ENCODE measurements at regions not wholly inside any gene's neighbourhood (a gene's known extent, or its start where the extent isn't known, plus 50 kb on each side); places are given as distances from the start of the nearest gene placed in this dataset.

GRCh38 chr14:31926123-31926522, 151.0 kb upstream of the ARHGAP5 start:
- TF ChIP-seq, protein P1, sequence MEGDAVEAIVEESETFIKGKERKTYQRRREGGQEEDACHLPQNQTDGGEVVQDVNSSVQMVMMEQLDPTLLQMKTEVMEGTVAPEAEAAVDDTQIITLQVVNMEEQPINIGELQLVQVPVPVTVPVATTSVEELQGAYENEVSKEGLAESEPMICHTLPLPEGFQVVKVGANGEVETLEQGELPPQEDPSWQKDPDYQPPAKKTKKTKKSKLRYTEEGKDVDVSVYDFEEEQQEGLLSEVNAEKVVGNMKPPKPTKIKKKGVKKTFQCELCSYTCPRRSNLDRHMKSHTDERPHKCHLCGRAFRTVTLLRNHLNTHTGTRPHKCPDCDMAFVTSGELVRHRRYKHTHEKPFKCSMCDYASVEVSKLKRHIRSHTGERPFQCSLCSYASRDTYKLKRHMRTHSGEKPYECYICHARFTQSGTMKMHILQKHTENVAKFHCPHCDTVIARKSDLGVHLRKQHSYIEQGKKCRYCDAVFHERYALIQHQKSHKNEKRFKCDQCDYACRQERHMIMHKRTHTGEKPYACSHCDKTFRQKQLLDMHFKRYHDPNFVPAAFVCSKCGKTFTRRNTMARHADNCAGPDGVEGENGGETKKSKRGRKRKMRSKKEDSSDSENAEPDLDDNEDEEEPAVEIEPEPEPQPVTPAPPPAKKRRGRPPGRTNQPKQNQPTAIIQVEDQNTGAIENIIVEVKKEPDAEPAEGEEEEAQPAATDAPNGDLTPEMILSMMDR (IDR thresholded peaks at IDR 0.05; ENCODE audit: insufficient read depth, low read length, poor library complexity, severe bottlenecking), result peak; percentile 57
- peak; percentile 16 for DNase-seq (ENCODE audit: low read depth)
- Histone ChIP-seq H3K4me3 (ENCODE audit: low read depth, low read length) (no peak overlapping the region), H3K36me3 (ENCODE audit: control insufficient read depth, insufficient read depth, low read length) (no peaks in the 10 kb centered on the region), H3K27me3 (ENCODE audit: control insufficient read depth, insufficient read depth, low read length) (no peaks in the 10 kb centered on the region)

DNA sequence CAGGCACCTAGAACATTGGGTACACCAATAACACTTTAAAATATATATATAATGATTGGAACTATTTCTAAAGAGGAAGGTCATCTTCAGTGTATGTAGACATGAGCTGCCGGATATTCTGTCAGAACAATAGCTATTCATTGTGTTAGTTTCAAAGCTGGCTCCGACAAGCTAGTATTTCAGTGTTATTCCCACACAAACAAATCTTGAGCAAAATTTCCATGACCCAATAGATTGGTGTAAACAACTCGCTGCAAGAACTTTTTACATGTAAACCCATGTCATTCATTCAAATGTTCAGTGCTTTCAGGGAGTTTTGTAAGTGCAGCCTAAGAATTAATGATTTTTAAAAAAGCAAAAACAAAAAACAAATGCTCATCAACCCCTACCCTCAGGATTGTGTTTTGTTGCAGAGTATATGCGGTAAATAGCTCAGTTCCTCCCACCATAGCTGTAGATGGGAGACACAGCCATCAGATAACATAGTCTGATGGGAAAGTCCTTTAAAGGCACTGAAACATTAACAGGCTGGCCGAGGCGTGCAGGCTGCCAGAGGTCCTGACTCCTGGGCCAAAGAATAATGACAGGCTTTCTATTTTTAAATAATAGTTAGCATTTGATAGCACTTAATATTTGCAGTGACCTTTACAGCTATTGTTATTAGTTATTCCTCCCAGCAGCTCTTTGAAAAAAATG, 150.3 kb upstream of the ARHGAP5 start:
- TF ChIP-seq, protein P1 (IDR thresholded peaks at IDR 0.05; ENCODE audit: insufficient read depth, low read length, poor library complexity, severe bottlenecking), result no peak
- Histone ChIP-seq H3K4me3 (ENCODE audit: low read depth, low read length) (no peak overlapping the region), H3K36me3 (ENCODE audit: control insufficient read depth, insufficient read depth, low read length) (no peaks in the 10 kb centered on the region), H3K27me3 (ENCODE audit: control insufficient read depth, insufficient read depth, low read length) (no peaks in the 10 kb centered on the region)
- DNase-seq (ENCODE audit: low read depth), result peak; percentile 9

DNA sequence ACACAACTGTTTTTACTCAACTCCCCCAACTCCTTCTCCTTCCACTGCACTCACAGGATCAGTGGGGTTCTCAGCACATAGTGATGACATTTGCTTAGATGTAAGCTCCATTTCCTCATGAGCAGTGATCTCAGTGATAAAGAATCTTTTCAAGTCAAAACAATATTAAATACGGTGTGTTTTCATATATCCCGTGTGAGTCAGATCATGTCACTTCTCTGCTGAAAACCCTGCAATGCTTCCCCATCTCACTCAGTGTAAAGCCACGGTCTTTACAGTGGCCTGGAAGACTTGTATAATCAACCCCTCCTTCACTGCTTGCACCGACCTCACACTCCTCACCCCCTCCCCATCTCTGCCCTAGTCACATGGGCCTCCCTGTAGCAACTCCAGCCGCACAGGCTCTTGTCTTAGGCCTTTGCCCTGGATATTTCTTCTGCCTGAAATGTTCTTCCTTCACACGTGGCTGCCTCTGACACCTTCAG, 149.7 kb upstream of the ARHGAP5 start:
- Histone ChIP-seq H3K36me3 (ENCODE audit: control insufficient read depth, insufficient read depth, low read length) (no peaks in the 10 kb centered on the region), H3K4me3 (ENCODE audit: low read depth, low read length) (no peak overlapping the region), H3K27me3 (ENCODE audit: control insufficient read depth, insufficient read depth, low read length) (no peaks in the 10 kb centered on the region)
- peak; percentile 95 for DNase-seq (ENCODE audit: low read depth)
- TF ChIP-seq, protein P1 (IDR thresholded peaks at IDR 0.05; ENCODE audit: insufficient read depth, low read length, poor library complexity, severe bottlenecking), result no peak

- TF ChIP-seq, protein P1 (IDR thresholded peaks at IDR 0.05; ENCODE audit: insufficient read depth, low read length, poor library complexity, severe bottlenecking), result no peak
- DNase-seq (ENCODE audit: low read depth), result no peak
- Histone ChIP-seq H3K4me3 (ENCODE audit: low read depth, low read length) (no peak overlapping the region), H3K36me3 (ENCODE audit: control insufficient read depth, insufficient read depth, low read length) (no peaks in the 10 kb centered on the region), H3K27me3 (ENCODE audit: control insufficient read depth, insufficient read depth, low read length) (no peaks in the 10 kb centered on the region)
Measured at GRCh38 chr14:31930070-31930469, 147.0 kb upstream of the ARHGAP5 start.

GRCh38 chr14:31930493-31931240, 146.4 kb upstream of the ARHGAP5 start:
- DNase-seq (ENCODE audit: low read depth), result peak; percentile 42

More at GRCh38 chr14:31930493-31931240, 146.4 kb upstream of the ARHGAP5 start:
- TF ChIP-seq, protein P1 (IDR thresholded peaks at IDR 0.05; ENCODE audit: insufficient read depth, low read length, poor library complexity, severe bottlenecking), result no peak
- Histone ChIP-seq H3K36me3 (ENCODE audit: control insufficient read depth, insufficient read depth, low read length) (no peaks in the 10 kb centered on the region), H3K4me3 (ENCODE audit: low read depth, low read length) (no peak overlapping the region), H3K27me3 (ENCODE audit: control insufficient read depth, insufficient read depth, low read length) (no peaks in the 10 kb centered on the region)

All from kidney epithelial cell (primary cell).